Fibroblast of the aortic adventitia (primary cell): ENCODE measurements at regions not wholly inside any gene's neighbourhood (a gene's known extent, or its start where the extent isn't known, plus 50 kb on each side); places are given as distances from the start of the nearest gene placed in this dataset.
"Not testable (repeated sequence)": the region's sequence is repeated elsewhere in the genome, so short reads cannot be mapped to it uniquely, and the experiment has no call there.

Experiments
- DNase-seq: peaks from one replicate; pipeline ENCODE4 v3.0.0-alpha.2; 2010; ENCODE audit warnings: low read depth
- H3K4me3 ChIP-seq: 2 replicates; pipeline ENCODE4 v1.5.1; 2011; ENCODE audit warnings: low read depth, mild to moderate bottlenecking, control low read depth, low read length, moderate library complexity
- CTCF ChIP-seq: IDR thresholded peaks from 2 replicates; pipeline ENCODE4 v1.5.1; 2011; ENCODE audit warnings: mild to moderate bottlenecking, low read length, control low read depth, inconsistent platforms; ENCODE audit not compliant: insufficient read depth

GRCh38 chr22:22818861-22819855, 68.5 kb upstream of the IGLL5 start:
- no peak for DNase-seq
- TF ChIP-seq CTCF, result no peak
- no peak overlapping the region for H3K4me3 ChIP-seq

DNA sequence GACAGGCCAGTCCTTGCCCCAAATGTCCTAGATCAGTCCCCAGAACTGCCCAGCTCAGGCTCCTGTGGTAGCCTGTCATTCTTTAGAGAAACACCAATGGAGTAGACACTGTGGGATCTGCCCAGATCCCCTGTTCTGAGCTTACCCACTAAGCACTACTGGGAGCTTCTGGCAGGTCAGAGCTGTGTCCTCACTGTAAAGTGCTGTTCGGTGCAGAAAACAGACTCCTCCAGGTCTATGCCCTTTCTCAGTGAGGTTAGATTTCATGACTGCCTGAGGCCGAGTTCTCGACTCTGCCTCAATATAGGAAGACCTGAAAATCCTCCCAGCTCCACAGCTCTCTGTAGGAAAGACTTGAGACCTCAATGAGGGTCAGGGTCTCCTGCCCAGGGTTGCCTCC, 67.5 kb upstream of the IGLL5 start:
- DNase-seq, result no peak
- no peak overlapping the region for H3K4me3 ChIP-seq
- no peak for TF ChIP-seq CTCF

DNA sequence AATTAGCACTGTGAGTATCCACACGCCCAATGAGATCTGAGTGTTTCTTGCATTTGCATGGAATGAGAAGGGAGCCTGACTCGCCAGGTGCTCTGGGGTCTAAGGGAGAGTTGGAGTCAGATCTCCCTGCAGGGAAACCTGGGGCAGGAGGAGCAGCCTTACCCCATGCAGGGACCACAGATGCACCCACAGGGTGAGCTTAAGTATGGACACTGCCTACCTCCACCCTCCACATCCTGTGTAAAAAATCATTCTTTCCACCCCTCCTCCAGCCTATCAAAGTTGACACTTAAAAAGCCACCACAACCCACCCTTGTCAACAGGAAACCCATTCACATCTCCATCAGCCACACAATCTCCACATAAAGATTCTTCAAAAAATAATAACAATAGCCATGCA, 67.0 kb upstream of the IGLL5 start:
- H3K4me3 ChIP-seq, result no peak overlapping the region
- DNase-seq, result no peak
- TF ChIP-seq CTCF, result no peak

DNA sequence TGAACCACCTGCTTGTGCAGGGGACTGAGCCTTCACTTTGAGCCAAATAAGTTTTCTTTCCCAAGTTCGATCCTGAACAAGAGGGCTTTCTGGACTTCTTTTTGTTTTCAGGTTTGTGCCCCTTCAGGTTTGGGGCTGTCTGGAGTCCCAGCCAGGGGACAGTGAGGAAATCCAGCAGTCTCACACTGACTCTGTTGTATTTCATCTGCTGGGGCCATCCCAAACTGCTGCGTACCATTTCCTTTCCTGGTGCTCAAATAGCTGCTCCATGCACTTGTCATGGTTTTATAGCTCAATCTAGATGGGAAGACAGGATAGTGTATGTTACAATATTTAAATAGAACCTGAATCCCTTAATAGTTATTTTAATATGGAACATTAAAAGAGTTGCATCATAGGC, 66.3 kb upstream of the IGLL5 start:
- no peak overlapping the region for H3K4me3 ChIP-seq
- no peak for TF ChIP-seq CTCF
- no peak for DNase-seq

- DNase-seq, result no peak
- H3K4me3 ChIP-seq, result no peak overlapping the region
- TF ChIP-seq CTCF, result no peak
Observed at GRCh38 chr22:22822106-22822505, 65.5 kb upstream of the IGLL5 start.

DNA sequence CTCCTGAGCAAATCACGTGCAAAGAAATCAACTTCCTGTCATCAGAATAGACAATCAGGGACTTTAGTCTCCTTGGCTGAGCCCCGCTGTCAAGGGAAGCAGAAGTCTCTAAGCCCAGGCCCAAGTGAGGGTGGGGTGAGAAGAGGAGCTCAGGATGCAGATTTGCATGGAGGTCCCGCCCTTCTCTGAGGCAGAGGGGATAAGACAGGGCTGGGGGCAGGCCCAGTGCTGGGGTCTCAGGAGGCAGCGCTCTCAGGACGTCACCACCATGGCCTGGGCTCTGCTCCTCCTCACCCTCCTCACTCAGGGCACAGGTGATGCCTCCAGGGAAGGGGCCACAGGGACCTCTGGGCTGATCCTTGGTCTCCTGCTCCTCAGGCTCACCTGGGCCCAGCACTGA, 65.1 kb upstream of the IGLL5 start:
- DNase-seq, H3K4me3 ChIP-seq: not testable (repeated sequence)

DNA sequence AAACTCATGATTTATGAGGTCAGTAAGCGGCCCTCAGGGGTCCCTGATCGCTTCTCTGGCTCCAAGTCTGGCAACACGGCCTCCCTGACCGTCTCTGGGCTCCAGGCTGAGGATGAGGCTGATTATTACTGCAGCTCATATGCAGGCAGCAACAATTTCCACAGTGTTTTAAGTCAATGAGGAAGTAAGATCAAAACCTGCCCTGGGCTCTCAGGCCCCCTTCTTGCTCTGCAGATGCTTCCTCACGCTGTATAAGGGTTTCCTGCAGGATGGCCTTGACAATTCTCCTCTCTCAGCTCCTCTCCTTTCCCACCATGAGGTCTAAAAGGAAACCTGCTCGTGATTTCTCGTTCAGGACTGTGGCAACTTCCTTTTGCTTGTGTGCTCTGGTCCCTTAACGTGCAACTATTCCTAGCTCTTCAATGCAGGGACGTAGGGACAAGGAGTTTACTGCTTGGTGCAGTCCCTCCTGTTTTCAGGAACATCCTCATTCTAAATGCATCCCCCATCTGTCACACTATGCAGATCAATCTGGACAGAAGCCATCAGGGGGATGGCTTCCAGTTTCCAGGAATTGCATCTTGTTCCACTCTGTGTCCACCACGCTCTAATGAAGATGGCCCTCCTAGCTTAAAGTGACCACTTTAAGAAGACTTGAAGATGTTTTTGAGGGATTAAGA, 64.3 kb upstream of the IGLL5 start:
- no peak overlapping the region for H3K4me3 ChIP-seq
- TF ChIP-seq CTCF, result no peak
- DNase-seq, result no peak
